GM23338 (cell line): ENCODE measurements at regions not wholly inside any gene's neighbourhood (a gene's known extent, or its start where the extent isn't known, plus 50 kb on each side); places are given as distances from the start of the nearest gene placed in this dataset.
A peak's percentile ranks its signal among the peaks of the same experiment; 100 is the strongest.

Experiments
- ATAC-seq: fragments of 200-7000 bp; cut with Tn5 transposase; 3 replicates; pipeline ENCODE4 v1.9.1; 2020
- DNase-seq: peaks from one replicate; pipeline ENCODE4 v3.0.0-alpha.2; 2015; ENCODE audit warnings: low spot score
- H2AFZ ChIP-seq: fragments of 200-600 bp; sonication (generic); 2 replicates; pipeline ENCODE4 v1.8.0; 2016; ENCODE audit warnings: antibody characterized with exemption, mild to moderate bottlenecking, moderate library complexity
- H3F3A ChIP-seq: fragments of 200-600 bp; sonication (generic); replicated peaks from 2 replicates; pipeline ENCODE4 v1.8.0; 2017; ENCODE audit warnings: antibody characterized with exemption, mixed run types, low read depth
- H3K27ac ChIP-seq: fragments of 200-600 bp; sonication (generic); 2 replicates; pipeline ENCODE4 v1.6.1; 2016; ENCODE audit warnings: low read depth
- H3K27me3 ChIP-seq: fragments of 200-600 bp; sonication (generic); 2 replicates; pipeline ENCODE4 v1.8.0; 2016; ENCODE audit warnings: mild to moderate bottlenecking, mixed run types, moderate library complexity; ENCODE audit not compliant: insufficient read depth
- H3K36me3 ChIP-seq: fragments of 200-600 bp; sonication (generic); 2 replicates; pipeline ENCODE4 v1.8.0; 2016; ENCODE audit warnings: mild to moderate bottlenecking; ENCODE audit not compliant: insufficient read depth
- H3K4me1 ChIP-seq: fragments of 200-600 bp; sonication (generic); 2 replicates; pipeline ENCODE4 v1.8.0; 2016; ENCODE audit warnings: mild to moderate bottlenecking, moderate library complexity; ENCODE audit not compliant: insufficient read depth
- H3K4me2 ChIP-seq: fragments of 200-600 bp; sonication (generic); 2 replicates; pipeline ENCODE4 v1.7.1; 2017; ENCODE audit warnings: mixed run types
- H3K4me3 ChIP-seq: fragments of 200-600 bp; sonication (generic); 2 replicates; pipeline ENCODE4 v1.6.1; 2016; ENCODE audit warnings: mixed run types
- H3K79me2 ChIP-seq: fragments of 200-600 bp; sonication (generic); replicated peaks from 2 replicates; pipeline ENCODE4 v1.8.0; 2017; ENCODE audit warnings: mild to moderate bottlenecking; ENCODE audit not compliant: insufficient read depth
- H3K9me2 ChIP-seq: fragments of 200-600 bp; sonication (generic); 2 replicates; pipeline ENCODE4 v1.8.0; 2017; ENCODE audit not compliant: insufficient read depth
- H4K20me1 ChIP-seq: fragments of 200-600 bp; sonication (generic); replicated peaks from 2 replicates; pipeline ENCODE4 v1.8.0; 2017; ENCODE audit warnings: mild to moderate bottlenecking; ENCODE audit not compliant: insufficient read depth
- H3K27ac Mint-ChIP-seq: 2 replicates; pipeline ENCODE4 v1.8.0; 2020; ENCODE audit warnings: inconsistent platforms, mild to moderate bottlenecking, moderate library complexity, mixed read lengths
- H3K27me3 Mint-ChIP-seq: 3 replicates; pipeline ENCODE4 v1.8.0; 2022; ENCODE audit warnings: low read depth, mild to moderate bottlenecking, moderate library complexity, mixed read lengths, inconsistent platforms; ENCODE audit not compliant: insufficient read depth, poor library complexity
- H3K36me3 Mint-ChIP-seq: 3 replicates; pipeline ENCODE4 v1.8.0; 2021; ENCODE audit warnings: low read depth, mild to moderate bottlenecking, inconsistent platforms, moderate library complexity, mixed read lengths
- H3K4me1 Mint-ChIP-seq: 3 replicates; pipeline ENCODE4 v1.8.0; 2020; ENCODE audit warnings: mild to moderate bottlenecking, inconsistent platforms, mixed read lengths
- H3K4me3 Mint-ChIP-seq: 3 replicates; pipeline ENCODE4 v1.8.0; 2021; ENCODE audit warnings: moderate library complexity, mild to moderate bottlenecking, inconsistent platforms, mixed read lengths
- H3K9me3 Mint-ChIP-seq: 3 replicates; pipeline ENCODE4 v1.8.0; 2020; ENCODE audit warnings: moderate library complexity, mild to moderate bottlenecking, inconsistent platforms, mixed read lengths
- CREB1 ChIP-seq: fragments of 250-450 bp; sonication (Bioruptor Pico); IDR thresholded peaks from 2 replicates; pipeline ENCODE4 v1.5.0; 2020; ENCODE audit warnings: low read depth, mild to moderate bottlenecking, moderate library complexity
- CTCF ChIP-seq, 2 experiments: fragments of 200-600 bp in 1 of 2; sonication (generic) in 1 of 2; conservative IDR thresholded peaks; 2 replicates each; pipeline versions ENCODE4 v1.5.1 to v1.6.1; 2016 to 2017; ENCODE audit warnings: antibody characterized with exemption in 2 of 2, low read depth in 2 of 2, mild to moderate bottlenecking in 2 of 2, moderate library complexity in 1 of 2
- ETS1 ChIP-seq: IDR thresholded peaks from 2 replicates; pipeline ENCODE4 v1.6.1; 2016; ENCODE audit warnings: antibody characterized with exemption
- EZH2 ChIP-seq: fragments of 200-600 bp; sonication (generic); IDR thresholded peaks from one replicate; pipeline ENCODE4 v1.8.0; 2017; ENCODE audit warnings: antibody characterized with exemption, mild to moderate bottlenecking, low read depth; ENCODE audit not compliant: unreplicated experiment
- POLR2AphosphoS5 ChIP-seq: IDR thresholded peaks from 2 replicates; pipeline ENCODE4 v1.6.1; 2016; ENCODE audit warnings: antibody characterized with exemption, low read depth
- STAT1 ChIP-seq: IDR thresholded peaks from one replicate; pipeline ENCODE4 v1.6.1; 2016; ENCODE audit warnings: antibody characterized with exemption; ENCODE audit not compliant: unreplicated experiment
- ZNF114 ChIP-seq: fragments of 250-450 bp; sonication (Bioruptor Pico); IDR thresholded peaks from 2 replicates; pipeline ENCODE4 v1.5.0; 2020; ENCODE audit warnings: mild to moderate bottlenecking, moderate library complexity
- ZNF462 ChIP-seq: fragments of 250-450 bp; sonication (Bioruptor Pico); IDR thresholded peaks from 2 replicates; pipeline ENCODE4 v1.5.0; 2020; ENCODE audit warnings: mild to moderate bottlenecking, moderate library complexity

- peak; percentile 58 for ATAC-seq
Observed at GRCh38 chr14:38125481-38126037, 82.1 kb upstream of the SSTR1 start.

More at GRCh38 chr14:38125481-38126037, 82.1 kb upstream of the SSTR1 start:
- no peak overlapping the region for H2AFZ ChIP-seq
- H3K27ac Mint-ChIP-seq, result no peak overlapping the region
- no peak for TF ChIP-seq CREB1 (CRISPR knock-in tag)
- TF ChIP-seq ETS1, result no peak
- no peak for TF ChIP-seq EZH2
- TF ChIP-seq CTCF (conservative IDR thresholded peaks at IDR 0.05; ENCODE audit: low read depth in 2 of 2), result no peak
- no peak for TF ChIP-seq POLR2AphosphoS5
- TF ChIP-seq ZNF462 (CRISPR knock-in tag), result no peak
- no peak for TF ChIP-seq ZNF114 (CRISPR knock-in tag)
- no peak for TF ChIP-seq STAT1
- DNase-seq, result no peak
- H3K4me3 Mint-ChIP-seq, result no peak overlapping the region
- H3K4me2 ChIP-seq, result no peak overlapping the region
- no peaks in the 10 kb centered on the region for H4K20me1 ChIP-seq
- no peaks in the 10 kb centered on the region for H3F3A ChIP-seq
- H3K27ac ChIP-seq, result no peak overlapping the region
- no peaks in the 10 kb centered on the region for H3K79me2 ChIP-seq
- H3K36me3 Mint-ChIP-seq, result no peaks in the 10 kb centered on the region; the same call in 2 of the 3 replicates
- no peaks in the 10 kb centered on the region for H3K9me3 Mint-ChIP-seq
- no peaks in the 10 kb centered on the region for H3K27me3 ChIP-seq
- no peaks in the 10 kb centered on the region for H3K27me3 Mint-ChIP-seq
- no peaks in the 10 kb centered on the region for H3K36me3 ChIP-seq
- peaks cover 36% of the 10 kb centered on the region for H3K4me1 Mint-ChIP-seq
- H3K4me1 ChIP-seq, result peaks cover 25% of the 10 kb centered on the region
- no peaks in the 10 kb centered on the region for H3K9me2 ChIP-seq
- no peak overlapping the region for H3K4me3 ChIP-seq
